ENCODE measurements at regions not wholly inside any gene's neighbourhood (a gene's known extent, or its start where the extent isn't known, plus 50 kb on each side); places are given as distances from the start of the nearest gene placed in this dataset.

DNA sequence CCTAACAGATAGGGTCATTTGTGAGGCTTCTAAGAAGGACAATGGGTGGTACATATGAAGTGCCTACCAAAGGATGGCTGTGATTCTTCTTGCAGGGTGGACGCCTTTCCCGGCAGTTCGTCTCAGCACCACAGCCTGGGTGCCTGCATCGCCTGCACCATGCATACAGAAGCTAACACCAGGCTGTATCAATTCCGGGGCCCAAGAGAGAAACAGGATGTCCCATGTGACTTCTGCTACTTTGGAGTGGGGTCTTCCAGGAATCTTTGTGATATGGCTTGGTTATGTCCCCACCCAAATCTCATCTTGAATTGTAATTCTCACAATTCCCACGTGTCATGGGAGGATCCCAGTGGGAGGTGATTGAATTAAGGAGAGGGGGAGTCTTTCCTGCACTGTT is 251.6 kb upstream of the TNRC6C start:
- DNase-seq (ENCODE audit: low spot score) = no peak
- in situ Hi-C loops (cut with MboI; ENCODE audit: low sequenced_read_pairs, unreplicated experiment) = no loop called here
- TF ChIP-seq, protein P1, sequence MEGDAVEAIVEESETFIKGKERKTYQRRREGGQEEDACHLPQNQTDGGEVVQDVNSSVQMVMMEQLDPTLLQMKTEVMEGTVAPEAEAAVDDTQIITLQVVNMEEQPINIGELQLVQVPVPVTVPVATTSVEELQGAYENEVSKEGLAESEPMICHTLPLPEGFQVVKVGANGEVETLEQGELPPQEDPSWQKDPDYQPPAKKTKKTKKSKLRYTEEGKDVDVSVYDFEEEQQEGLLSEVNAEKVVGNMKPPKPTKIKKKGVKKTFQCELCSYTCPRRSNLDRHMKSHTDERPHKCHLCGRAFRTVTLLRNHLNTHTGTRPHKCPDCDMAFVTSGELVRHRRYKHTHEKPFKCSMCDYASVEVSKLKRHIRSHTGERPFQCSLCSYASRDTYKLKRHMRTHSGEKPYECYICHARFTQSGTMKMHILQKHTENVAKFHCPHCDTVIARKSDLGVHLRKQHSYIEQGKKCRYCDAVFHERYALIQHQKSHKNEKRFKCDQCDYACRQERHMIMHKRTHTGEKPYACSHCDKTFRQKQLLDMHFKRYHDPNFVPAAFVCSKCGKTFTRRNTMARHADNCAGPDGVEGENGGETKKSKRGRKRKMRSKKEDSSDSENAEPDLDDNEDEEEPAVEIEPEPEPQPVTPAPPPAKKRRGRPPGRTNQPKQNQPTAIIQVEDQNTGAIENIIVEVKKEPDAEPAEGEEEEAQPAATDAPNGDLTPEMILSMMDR (IDR thresholded peaks at IDR 0.05; ENCODE audit: borderline replicate concordance, control extremely low read depth, extremely low read depth, insufficient read depth, missing control alignments) = no peak

DNA sequence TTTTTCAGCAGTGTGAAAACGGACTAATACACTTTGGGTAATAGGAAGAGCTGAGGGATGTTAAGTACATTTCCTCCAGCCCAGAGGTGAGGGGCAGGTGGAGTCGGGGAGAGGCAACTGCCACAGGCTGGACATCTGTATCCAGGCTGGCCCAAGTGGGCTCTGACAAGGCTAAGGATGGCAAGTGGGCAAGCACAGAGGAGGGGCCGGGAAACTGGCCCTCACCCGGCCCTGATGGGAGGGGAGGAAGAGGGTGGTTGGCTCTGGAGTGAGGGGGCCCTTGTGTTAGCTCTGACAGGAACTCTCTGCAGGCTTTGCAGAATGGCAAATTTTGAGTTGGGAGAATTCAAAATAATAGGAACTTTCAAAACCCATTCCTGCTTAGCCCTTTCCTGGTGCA is 251.0 kb upstream of the TNRC6C start:
- no peak for DNase-seq (ENCODE audit: low spot score)
- TF ChIP-seq, protein P1 (IDR thresholded peaks at IDR 0.05; ENCODE audit: borderline replicate concordance, control extremely low read depth, extremely low read depth, insufficient read depth, missing control alignments) = no peak
- in situ Hi-C loops (cut with MboI; ENCODE audit: low sequenced_read_pairs, unreplicated experiment) = no loop called here

DNA sequence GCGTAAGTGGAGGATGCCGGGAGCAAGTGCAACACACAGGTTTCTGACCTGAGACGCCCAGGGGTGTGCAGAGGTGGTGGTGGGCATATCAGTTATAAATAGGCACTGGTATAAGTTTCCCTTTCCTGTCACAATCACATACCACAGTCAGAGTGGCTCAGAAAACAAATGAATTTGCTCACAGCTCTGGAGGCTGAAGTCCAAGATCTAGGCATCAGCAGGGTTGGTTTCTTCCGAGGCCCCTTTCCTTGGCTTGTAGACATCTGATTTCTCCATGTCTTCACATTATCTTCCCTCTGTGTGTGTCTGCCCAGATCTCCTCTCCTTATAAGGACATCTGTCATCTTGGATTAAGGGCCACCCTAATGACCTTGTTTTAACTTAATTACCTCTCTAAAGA is 250.5 kb upstream of the TNRC6C start:
- in situ Hi-C loops (cut with MboI; ENCODE audit: low sequenced_read_pairs, unreplicated experiment) = no loop called here
- TF ChIP-seq, protein P1 (IDR thresholded peaks at IDR 0.05; ENCODE audit: borderline replicate concordance, control extremely low read depth, extremely low read depth, insufficient read depth, missing control alignments) = no peak

DNA sequence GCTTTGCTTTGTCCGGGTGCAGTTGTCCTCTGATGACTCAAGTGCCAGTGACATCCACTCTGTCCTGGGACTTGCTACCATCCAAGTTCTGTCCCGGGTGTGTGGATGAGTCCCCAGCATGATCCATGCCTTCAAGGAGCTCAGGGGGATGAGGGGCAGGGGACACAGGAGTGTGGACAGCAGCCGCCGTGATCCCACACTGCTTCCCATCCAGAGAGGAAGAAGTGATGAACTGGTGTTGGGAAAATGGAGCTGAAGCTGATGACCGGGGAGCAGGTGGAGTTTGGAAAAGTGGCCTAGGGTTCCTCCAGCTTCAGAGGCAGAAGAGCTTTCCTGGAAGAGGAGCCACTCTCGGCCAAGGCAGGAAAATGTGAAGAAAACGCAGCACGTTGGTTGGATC is 249.6 kb upstream of the TNRC6C start:
- no peak for DNase-seq (ENCODE audit: low spot score)
- in situ Hi-C loops (cut with MboI; ENCODE audit: low sequenced_read_pairs, unreplicated experiment) = no loop called here
- TF ChIP-seq, protein P1 (IDR thresholded peaks at IDR 0.05; ENCODE audit: borderline replicate concordance, control extremely low read depth, extremely low read depth, insufficient read depth, missing control alignments) = no peak

More for the DNA sequence above, 250.5 kb upstream of the TNRC6C start:
- no peak for DNase-seq (ENCODE audit: low spot score)

DNA sequence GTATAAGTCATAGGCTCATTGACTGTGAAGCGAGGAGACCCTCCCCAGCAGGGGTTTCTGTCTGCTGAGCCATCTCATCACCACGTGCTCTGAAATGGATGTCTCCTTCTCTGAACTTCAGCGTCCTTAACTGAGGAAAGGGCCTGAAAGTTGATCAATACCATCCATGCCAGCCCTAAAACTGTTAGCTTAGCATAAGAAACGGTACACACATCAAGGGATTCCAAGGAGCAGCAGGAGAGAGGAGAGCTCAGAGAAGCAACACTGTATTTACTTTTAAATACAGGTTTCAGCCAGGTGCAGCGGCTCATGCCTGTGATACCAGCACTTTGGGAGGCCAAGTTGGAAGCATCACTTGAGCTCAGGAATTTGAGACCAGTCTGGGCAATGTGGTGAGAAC is 248.9 kb upstream of the TNRC6C start:
- no peak for DNase-seq (ENCODE audit: low spot score)
- TF ChIP-seq, protein P1 (IDR thresholded peaks at IDR 0.05; ENCODE audit: borderline replicate concordance, control extremely low read depth, extremely low read depth, insufficient read depth, missing control alignments) = no peak
- in situ Hi-C loops (cut with MboI; ENCODE audit: low sequenced_read_pairs, unreplicated experiment) = no loop called here

DNA sequence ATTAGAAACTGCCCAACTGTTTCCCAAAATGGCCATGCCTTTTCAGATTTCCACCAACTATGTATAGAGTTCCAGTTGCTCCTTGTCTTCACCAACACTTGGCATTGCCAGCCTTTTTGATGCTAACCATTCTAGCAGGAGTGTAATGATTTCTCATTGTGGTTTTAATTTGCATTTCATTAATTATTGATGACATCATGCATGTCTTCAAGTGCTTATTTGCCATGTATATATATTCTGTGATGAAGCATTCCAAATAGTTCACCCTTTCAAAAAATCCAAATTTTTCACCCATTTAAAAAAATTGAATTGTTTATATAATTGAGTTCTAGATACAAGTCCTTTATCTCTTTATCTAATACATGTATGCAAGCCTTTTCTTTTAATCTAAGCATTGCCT is 245.9 kb upstream of the TNRC6C start:
- TF ChIP-seq, protein P1 (IDR thresholded peaks at IDR 0.05; ENCODE audit: borderline replicate concordance, control extremely low read depth, extremely low read depth, insufficient read depth, missing control alignments) = no peak
- in situ Hi-C loops (cut with MboI; ENCODE audit: low sequenced_read_pairs, unreplicated experiment) = no loop called here
- no peak for DNase-seq (ENCODE audit: low spot score)
